Right lobe of liver (tissue), 4 donors: ENCODE measurements at regions not wholly inside any gene's neighbourhood (a gene's known extent, or its start where the extent isn't known, plus 50 kb on each side); places are given as distances from the start of the nearest gene placed in this dataset.

Experiments used
- POLR2A ChIP-seq: fragments of 450-650 bp; IDR thresholded peaks from one replicate; pipeline ENCODE4 v1.6.1; 2017; ENCODE audit warnings: antibody characterized with exemption, mild to moderate bottlenecking
- TF ChIP-seq, protein P1 (sequence below), 4 donors: fragments of 200-600 bp in 3 of 4; fragments of 450-650 bp in 1 of 4; IDR thresholded peaks; one replicate each; pipeline versions ENCODE4 v1.5.1 to v1.8.0; 2016 to 2022; ENCODE audit warnings: antibody characterized with exemption in 4 of 4, mild to moderate bottlenecking in 2 of 4
- donor health status: DM: no; HTN: no; CAD: no.
- donor health status: DM: no; HTN: no; CAD: no.
- donor health status: DM: no; HTN: yes; CAD: no.

DNA sequence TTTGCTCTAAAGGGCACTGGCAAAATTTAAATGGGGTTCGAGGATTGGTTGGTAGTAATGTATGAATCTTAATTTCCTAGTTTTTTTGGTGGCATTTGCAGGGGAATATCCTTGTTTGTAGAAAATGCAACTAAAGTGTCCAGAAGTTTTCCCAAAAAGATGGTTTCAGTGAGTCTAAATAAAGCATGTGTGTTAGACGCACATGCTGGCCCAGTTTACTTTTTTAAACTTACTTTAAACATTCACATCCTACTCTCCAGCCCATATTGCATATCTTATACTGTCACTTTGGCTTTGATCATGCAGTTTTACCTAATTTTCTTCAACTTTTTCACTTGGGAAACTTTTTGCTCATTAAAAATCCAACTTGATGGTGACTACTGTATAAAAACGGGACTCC, 744.0 kb upstream of the CELF2 start:
- TF ChIP-seq, protein P1, sequence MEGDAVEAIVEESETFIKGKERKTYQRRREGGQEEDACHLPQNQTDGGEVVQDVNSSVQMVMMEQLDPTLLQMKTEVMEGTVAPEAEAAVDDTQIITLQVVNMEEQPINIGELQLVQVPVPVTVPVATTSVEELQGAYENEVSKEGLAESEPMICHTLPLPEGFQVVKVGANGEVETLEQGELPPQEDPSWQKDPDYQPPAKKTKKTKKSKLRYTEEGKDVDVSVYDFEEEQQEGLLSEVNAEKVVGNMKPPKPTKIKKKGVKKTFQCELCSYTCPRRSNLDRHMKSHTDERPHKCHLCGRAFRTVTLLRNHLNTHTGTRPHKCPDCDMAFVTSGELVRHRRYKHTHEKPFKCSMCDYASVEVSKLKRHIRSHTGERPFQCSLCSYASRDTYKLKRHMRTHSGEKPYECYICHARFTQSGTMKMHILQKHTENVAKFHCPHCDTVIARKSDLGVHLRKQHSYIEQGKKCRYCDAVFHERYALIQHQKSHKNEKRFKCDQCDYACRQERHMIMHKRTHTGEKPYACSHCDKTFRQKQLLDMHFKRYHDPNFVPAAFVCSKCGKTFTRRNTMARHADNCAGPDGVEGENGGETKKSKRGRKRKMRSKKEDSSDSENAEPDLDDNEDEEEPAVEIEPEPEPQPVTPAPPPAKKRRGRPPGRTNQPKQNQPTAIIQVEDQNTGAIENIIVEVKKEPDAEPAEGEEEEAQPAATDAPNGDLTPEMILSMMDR (IDR thresholded peaks at IDR 0.05): no peak
- no peak for TF ChIP-seq POLR2A
